ENCODE measurements at regions not wholly inside any gene's neighbourhood (a gene's known extent, or its start where the extent isn't known, plus 50 kb on each side); places are given as distances from the start of the nearest gene placed in this dataset.
"Not testable (repeated sequence)": the region's sequence is repeated elsewhere in the genome, so short reads cannot be mapped to it uniquely, and the experiment has no call there.

- not testable (repeated sequence) for TF ChIP-seq POLR2AphosphoS5 (IDR thresholded peaks at IDR 0.05; ENCODE audit: low read depth, low read length); CTCF (IDR thresholded peaks at IDR 0.05); TCF7L2 (IDR thresholded peaks at IDR 0.05; ENCODE audit: low read depth, low read length); SIN3A (IDR thresholded peaks at IDR 0.05; ENCODE audit: borderline replicate concordance, insufficient read depth, low read depth, low read length)
- TF ChIP-seq, protein P1, sequence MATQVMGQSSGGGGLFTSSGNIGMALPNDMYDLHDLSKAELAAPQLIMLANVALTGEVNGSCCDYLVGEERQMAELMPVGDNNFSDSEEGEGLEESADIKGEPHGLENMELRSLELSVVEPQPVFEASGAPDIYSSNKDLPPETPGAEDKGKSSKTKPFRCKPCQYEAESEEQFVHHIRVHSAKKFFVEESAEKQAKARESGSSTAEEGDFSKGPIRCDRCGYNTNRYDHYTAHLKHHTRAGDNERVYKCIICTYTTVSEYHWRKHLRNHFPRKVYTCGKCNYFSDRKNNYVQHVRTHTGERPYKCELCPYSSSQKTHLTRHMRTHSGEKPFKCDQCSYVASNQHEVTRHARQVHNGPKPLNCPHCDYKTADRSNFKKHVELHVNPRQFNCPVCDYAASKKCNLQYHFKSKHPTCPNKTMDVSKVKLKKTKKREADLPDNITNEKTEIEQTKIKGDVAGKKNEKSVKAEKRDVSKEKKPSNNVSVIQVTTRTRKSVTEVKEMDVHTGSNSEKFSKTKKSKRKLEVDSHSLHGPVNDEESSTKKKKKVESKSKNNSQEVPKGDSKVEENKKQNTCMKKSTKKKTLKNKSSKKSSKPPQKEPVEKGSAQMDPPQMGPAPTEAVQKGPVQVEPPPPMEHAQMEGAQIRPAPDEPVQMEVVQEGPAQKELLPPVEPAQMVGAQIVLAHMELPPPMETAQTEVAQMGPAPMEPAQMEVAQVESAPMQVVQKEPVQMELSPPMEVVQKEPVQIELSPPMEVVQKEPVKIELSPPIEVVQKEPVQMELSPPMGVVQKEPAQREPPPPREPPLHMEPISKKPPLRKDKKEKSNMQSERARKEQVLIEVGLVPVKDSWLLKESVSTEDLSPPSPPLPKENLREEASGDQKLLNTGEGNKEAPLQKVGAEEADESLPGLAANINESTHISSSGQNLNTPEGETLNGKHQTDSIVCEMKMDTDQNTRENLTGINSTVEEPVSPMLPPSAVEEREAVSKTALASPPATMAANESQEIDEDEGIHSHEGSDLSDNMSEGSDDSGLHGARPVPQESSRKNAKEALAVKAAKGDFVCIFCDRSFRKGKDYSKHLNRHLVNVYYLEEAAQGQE (IDR thresholded peaks at IDR 0.05; ENCODE audit: insufficient read depth in 1 of 2, low read depth in 2 of 2, low read length in 1 of 2): not testable (repeated sequence)
These were observed 286.3 kb upstream of the DPP6 start for GRCh38 chr7:153765869-153766268.
